Choroid plexus epithelial cell (primary cell): ENCODE measurements at regions not wholly inside any gene's neighbourhood (a gene's known extent, or its start where the extent isn't known, plus 50 kb on each side); places are given as distances from the start of the nearest gene placed in this dataset.

ENCODE experiments used
- DNase-seq: peaks from one replicate; pipeline ENCODE4 v3.0.0-alpha.2; 2010; ENCODE audit warnings: low read depth
- H3K4me3 ChIP-seq: 2 replicates; pipeline ENCODE4 v1.5.1; 2011; ENCODE audit warnings: low read depth, mild to moderate bottlenecking, control low read depth, low read length, moderate library complexity
- TF ChIP-seq, protein P1 (sequence below): conservative IDR thresholded peaks from 2 replicates; pipeline ENCODE4 v1.5.1; 2011; ENCODE audit warnings: low read depth, mild to moderate bottlenecking, control low read depth, inconsistent platforms, low read length, moderate library complexity

GRCh38 chr4:186900984-186901383 is 177.3 kb upstream of the FAT1 start:
- no peak overlapping the region for H3K4me3 ChIP-seq
- peak; percentile 31 for DNase-seq

DNA sequence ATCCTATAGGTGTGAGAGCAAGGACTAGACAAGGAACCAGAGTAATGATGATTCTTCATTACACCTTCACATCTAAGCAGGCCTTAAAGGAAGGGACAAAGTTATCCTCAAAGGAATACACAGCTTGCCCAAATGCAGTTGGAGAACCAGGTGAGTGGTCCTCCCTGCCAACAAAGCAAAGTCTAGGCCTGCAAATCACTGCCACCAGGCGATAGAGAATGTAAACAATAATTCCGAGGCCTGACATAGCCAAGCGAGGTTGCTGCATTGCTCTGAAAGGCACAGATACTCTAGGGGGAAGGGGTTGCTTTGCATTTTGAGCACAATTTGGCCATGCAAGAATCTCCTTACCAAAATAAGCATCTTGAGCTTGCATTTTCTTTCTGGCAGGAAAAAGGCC is 178.2 kb upstream of the FAT1 start:
- TF ChIP-seq, protein P1, sequence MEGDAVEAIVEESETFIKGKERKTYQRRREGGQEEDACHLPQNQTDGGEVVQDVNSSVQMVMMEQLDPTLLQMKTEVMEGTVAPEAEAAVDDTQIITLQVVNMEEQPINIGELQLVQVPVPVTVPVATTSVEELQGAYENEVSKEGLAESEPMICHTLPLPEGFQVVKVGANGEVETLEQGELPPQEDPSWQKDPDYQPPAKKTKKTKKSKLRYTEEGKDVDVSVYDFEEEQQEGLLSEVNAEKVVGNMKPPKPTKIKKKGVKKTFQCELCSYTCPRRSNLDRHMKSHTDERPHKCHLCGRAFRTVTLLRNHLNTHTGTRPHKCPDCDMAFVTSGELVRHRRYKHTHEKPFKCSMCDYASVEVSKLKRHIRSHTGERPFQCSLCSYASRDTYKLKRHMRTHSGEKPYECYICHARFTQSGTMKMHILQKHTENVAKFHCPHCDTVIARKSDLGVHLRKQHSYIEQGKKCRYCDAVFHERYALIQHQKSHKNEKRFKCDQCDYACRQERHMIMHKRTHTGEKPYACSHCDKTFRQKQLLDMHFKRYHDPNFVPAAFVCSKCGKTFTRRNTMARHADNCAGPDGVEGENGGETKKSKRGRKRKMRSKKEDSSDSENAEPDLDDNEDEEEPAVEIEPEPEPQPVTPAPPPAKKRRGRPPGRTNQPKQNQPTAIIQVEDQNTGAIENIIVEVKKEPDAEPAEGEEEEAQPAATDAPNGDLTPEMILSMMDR, result no peak
- H3K4me3 ChIP-seq, result no peak overlapping the region
- DNase-seq, result no peak

More at GRCh38 chr4:186900984-186901383, 177.3 kb upstream of the FAT1 start:
- TF ChIP-seq, protein P1, result no peak

DNA sequence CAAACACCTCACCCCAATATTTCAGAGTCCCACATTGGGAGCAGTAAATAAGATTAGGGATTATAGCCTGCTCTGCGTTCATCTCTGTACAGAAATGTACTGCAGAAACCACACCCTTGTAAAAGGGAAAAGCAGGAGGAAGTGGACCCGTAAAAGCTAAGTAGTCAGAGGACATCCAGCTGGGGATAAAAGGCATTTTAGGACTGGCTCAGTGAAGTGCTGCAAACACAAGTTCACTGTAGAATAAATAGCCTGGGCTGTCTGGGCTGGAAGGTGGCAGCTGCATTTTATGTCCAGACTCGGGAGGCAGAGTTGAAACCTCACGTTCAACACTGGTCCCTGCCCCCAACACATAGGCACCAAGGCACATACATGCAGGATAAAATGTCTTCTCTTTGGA is 178.7 kb upstream of the FAT1 start:
- TF ChIP-seq, protein P1, result no peak
- H3K4me3 ChIP-seq, result no peak overlapping the region
- no peak for DNase-seq

DNA sequence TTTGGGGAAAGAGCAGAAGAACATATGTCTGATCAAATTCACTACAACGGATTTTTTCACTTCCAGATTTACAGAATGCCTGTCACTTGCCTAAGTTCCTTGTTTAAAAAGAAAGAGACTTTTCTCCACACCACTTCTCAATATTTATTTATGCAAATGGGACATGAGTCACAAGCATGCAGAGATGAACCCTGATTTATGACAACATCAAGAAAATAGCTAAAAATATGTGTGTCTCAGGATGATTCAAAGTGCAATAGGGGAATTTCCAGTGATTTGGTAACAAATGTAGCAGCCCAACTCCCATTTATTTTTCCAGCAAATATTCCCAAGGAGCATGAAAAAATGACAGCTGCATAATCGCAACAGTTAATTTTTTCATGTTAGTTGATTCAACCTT is 180.4 kb upstream of the FAT1 start:
- TF ChIP-seq, protein P1, result no peak
- peak; percentile 92 for DNase-seq
- H3K4me3 ChIP-seq, result no peak overlapping the region

DNA sequence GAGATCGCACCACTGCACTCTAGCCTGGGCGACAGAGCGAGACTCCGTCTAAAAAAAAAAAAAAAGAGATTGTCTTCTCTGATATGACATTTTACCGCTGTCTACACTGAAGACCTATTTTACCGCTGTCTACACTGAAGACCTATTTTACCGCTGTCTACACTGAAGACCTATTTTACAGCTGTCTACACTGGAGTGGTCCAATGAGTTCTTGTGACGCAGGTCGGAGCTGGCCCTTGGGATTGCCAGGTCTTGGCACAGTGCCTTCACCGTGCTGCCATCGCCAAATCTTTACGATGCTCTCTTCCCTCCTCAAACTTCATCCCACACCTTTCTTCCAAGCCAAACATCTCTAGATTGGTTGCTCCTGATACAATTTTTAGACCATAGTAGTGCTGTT is 183.1 kb upstream of the FAT1 start:
- no peak overlapping the region for H3K4me3 ChIP-seq
- TF ChIP-seq, protein P1, result no peak
- DNase-seq, result no peak

GRCh38 chr4:186910385-186910784 is 186.7 kb upstream of the FAT1 start:
- DNase-seq, result no peak
- TF ChIP-seq, protein P1, result no peak
- no peak overlapping the region for H3K4me3 ChIP-seq

DNA sequence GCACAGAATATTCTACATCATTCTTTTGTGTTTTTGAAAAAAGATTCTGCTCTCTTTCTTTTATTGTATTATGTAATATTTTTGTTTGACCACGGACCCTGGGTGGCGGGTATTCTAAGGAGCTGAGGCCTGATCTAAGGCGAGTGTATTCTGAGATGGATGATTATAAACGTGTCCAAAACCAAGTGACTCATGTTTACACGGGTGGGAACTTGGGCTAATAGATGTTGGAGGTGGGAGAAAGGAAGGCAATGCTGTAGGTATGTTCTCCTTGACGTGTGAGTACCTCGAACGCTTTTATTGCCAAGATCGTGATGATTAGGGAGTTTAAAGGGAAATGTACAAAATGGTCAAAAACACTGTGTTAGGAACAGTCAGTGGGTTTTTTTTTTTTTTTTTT is 188.9 kb upstream of the FAT1 start:
- no peak for DNase-seq
- TF ChIP-seq, protein P1, result no peak
- no peak overlapping the region for H3K4me3 ChIP-seq
